ENCODE measurements at regions not wholly inside any gene's neighbourhood (a gene's known extent, or its start where the extent isn't known, plus 50 kb on each side); places are given as distances from the start of the nearest gene placed in this dataset.

GRCh38 chr1:125080077-125080476, 3895.3 kb downstream of the SRGAP2C start:
- H3K4me1 Mint-ChIP-seq, result no peaks in the 10 kb centered on the region
- H3K18ac ChIP-seq (ENCODE audit: insufficient read length, low read depth, low read length), result no peak overlapping the region
- H3K23ac ChIP-seq (ENCODE audit: insufficient read length, low read depth, low read length), result no peak overlapping the region
- H3K4me2 ChIP-seq (ENCODE audit: insufficient read depth, insufficient read length, low read length), result no peak overlapping the region
- H3K4ac ChIP-seq (ENCODE audit: low read depth, low read length), result no peak overlapping the region
- no peak overlapping the region for H2BK12ac ChIP-seq (ENCODE audit: insufficient read length, low read depth, low read length)
- H3K4me3 Mint-ChIP-seq, result no peak overlapping the region
- H3K56ac ChIP-seq (ENCODE audit: insufficient read length, low read depth, low read length), result no peak overlapping the region
- no peak overlapping the region for H3K27ac ChIP-seq (ENCODE audit: insufficient read length, low read depth, low read length)
- no peak for TF ChIP-seq CTCF (conservative IDR thresholded peaks at IDR 0.05)
- H4K8ac ChIP-seq (replicated peaks; ENCODE audit: insufficient read length, low read depth, low read length), result no peak overlapping the region
- no peaks in the 10 kb centered on the region for H3K4me1 ChIP-seq (ENCODE audit: insufficient read depth, low read length)
- H3K27me3 Mint-ChIP-seq (ENCODE audit: low read depth), result peaks cover 35% of the 10 kb centered on the region
- H2BK5ac ChIP-seq (ENCODE audit: insufficient read length, low read length), result no peak overlapping the region
- H3T11ph ChIP-seq (ENCODE audit: low read length), result no peak overlapping the region
- H3K27me3 ChIP-seq (ENCODE audit: insufficient read depth, low read length), result no peaks in the 10 kb centered on the region
- H2AK5ac ChIP-seq (ENCODE audit: insufficient read length, low read length), result no peak overlapping the region
- H3K79me1 ChIP-seq (ENCODE audit: insufficient read depth, low read depth, low read length, poor library complexity, severe bottlenecking), result no peaks in the 10 kb centered on the region
- no peak overlapping the region for H2BK120ac ChIP-seq (ENCODE audit: low read depth, low read length, poor library complexity, severe bottlenecking)
- WGBS (ENCODE audit: extremely low coverage, insufficient read length, low lambda C conversion rate), result no CpG with 5 or more reads among the region's 18 CpGs
- no peak overlapping the region for H4K5ac ChIP-seq (ENCODE audit: insufficient read length, low read depth, low read length)
- H2BK20ac ChIP-seq (ENCODE audit: low read depth, low read length, poor library complexity, severe bottlenecking), result no peak overlapping the region
- H3K9ac ChIP-seq (ENCODE audit: extremely low read depth, insufficient read length, low read length), result no peak overlapping the region
- H3K27ac Mint-ChIP-seq, result no peak overlapping the region
- H2BK15ac ChIP-seq (ENCODE audit: low read depth, low read length), result no peak overlapping the region
- no peaks in the 10 kb centered on the region for H3K23me2 ChIP-seq (ENCODE audit: insufficient read length, low read depth, low read length, poor library complexity, severe bottlenecking)
- no peak for DNase-seq
- H3K79me2 ChIP-seq (ENCODE audit: insufficient read depth, low read length), result no peaks in the 10 kb centered on the region
- H3K9me3 ChIP-seq (ENCODE audit: control insufficient read depth, low read depth, low read length), result peaks cover 79% of the 10 kb centered on the region
- no peak overlapping the region for H3K14ac ChIP-seq (ENCODE audit: insufficient read depth, low read length)
- no peak overlapping the region for H4K91ac ChIP-seq (ENCODE audit: insufficient read length, low read depth, low read length)
- H2AFZ ChIP-seq (ENCODE audit: low read length), result no peak overlapping the region
- H4K20me1 ChIP-seq (ENCODE audit: control insufficient read depth, insufficient read depth, insufficient read length), result no peaks in the 10 kb centered on the region
- H3K36me3 Mint-ChIP-seq (ENCODE audit: insufficient read depth in 1 of 3, low read depth in 3 of 3), result peaks cover 52 to 66% (median 53%) of the 10 kb centered on the region in 3 experiments
- H3K9me3 Mint-ChIP-seq, result peaks cover 83 to 88% of the 10 kb centered on the region in 2 experiments

All from H9 (cell line).